ENCODE measurements at regions not wholly inside any gene's neighbourhood (a gene's known extent, or its start where the extent isn't known, plus 50 kb on each side); places are given as distances from the start of the nearest gene placed in this dataset.

GRCh38 chr9:86591472-86591871 lies 237.3 kb upstream of the TUT7 start:
- Histone ChIP-seq H3K36me3 (ENCODE audit: control insufficient read depth, insufficient read depth, low read length) (no peaks in the 10 kb centered on the region), H3K9me3 (ENCODE audit: control insufficient read depth, insufficient read depth, low read depth, low read length) (no peaks in the 10 kb centered on the region), H3K4me1 (ENCODE audit: control insufficient read depth, insufficient read depth, low read length) (no peaks in the 10 kb centered on the region), H3K9ac (ENCODE audit: low read length) (no peak overlapping the region), H3K4me3 (ENCODE audit: low read depth, low read length) (no peak overlapping the region), H3K27ac (ENCODE audit: low read depth, low read length) (no peak overlapping the region), H3K27me3 (ENCODE audit: control insufficient read depth, insufficient read depth, low read length) (no peaks in the 10 kb centered on the region)

GRCh38 chr9:86589730-86590129 lies 235.5 kb upstream of the TUT7 start:
- H3K9ac ChIP-seq (ENCODE audit: low read length): no peak overlapping the region
- no peak overlapping the region for H3K27ac ChIP-seq (ENCODE audit: low read depth, low read length)
- no peaks in the 10 kb centered on the region for H3K27me3 ChIP-seq (ENCODE audit: control insufficient read depth, insufficient read depth, low read length)
- no peaks in the 10 kb centered on the region for H3K9me3 ChIP-seq (ENCODE audit: control insufficient read depth, insufficient read depth, low read depth, low read length)
- no peak overlapping the region for H3K4me3 ChIP-seq (ENCODE audit: low read depth, low read length)
- H3K36me3 ChIP-seq (ENCODE audit: control insufficient read depth, insufficient read depth, low read length): no peaks in the 10 kb centered on the region
- no peaks in the 10 kb centered on the region; the same call in 1 of the 2 replicates for H3K4me1 ChIP-seq (ENCODE audit: control insufficient read depth, insufficient read depth, low read length)

GRCh38 chr9:86589273-86589672 lies 235.1 kb upstream of the TUT7 start:
- Histone ChIP-seq H3K27ac (ENCODE audit: low read depth, low read length) (no peak overlapping the region), H3K9me3 (ENCODE audit: control insufficient read depth, insufficient read depth, low read depth, low read length) (no peaks in the 10 kb centered on the region), H3K4me3 (ENCODE audit: low read depth, low read length) (no peak overlapping the region), H3K27me3 (ENCODE audit: control insufficient read depth, insufficient read depth, low read length) (no peaks in the 10 kb centered on the region), H3K9ac (ENCODE audit: low read length) (no peak overlapping the region), H3K4me1 (ENCODE audit: control insufficient read depth, insufficient read depth, low read length) (no peaks in the 10 kb centered on the region; the same call in 1 of the 2 replicates), H3K36me3 (ENCODE audit: control insufficient read depth, insufficient read depth, low read length) (no peaks in the 10 kb centered on the region)

- Histone ChIP-seq H3K4me3 (ENCODE audit: low read depth, low read length) (no peak overlapping the region), H3K36me3 (ENCODE audit: control insufficient read depth, insufficient read depth, low read length) (no peaks in the 10 kb centered on the region), H3K4me1 (ENCODE audit: control insufficient read depth, insufficient read depth, low read length) (no peaks in the 10 kb centered on the region; the same call in 1 of the 2 replicates), H3K9me3 (ENCODE audit: control insufficient read depth, insufficient read depth, low read depth, low read length) (no peaks in the 10 kb centered on the region), H3K9ac (ENCODE audit: low read length) (no peak overlapping the region), H3K27me3 (ENCODE audit: control insufficient read depth, insufficient read depth, low read length) (no peaks in the 10 kb centered on the region), H3K27ac (ENCODE audit: low read depth, low read length) (no peak overlapping the region)
These were observed 231.9 kb upstream of the TUT7 start for GRCh38 chr9:86586144-86586494.

GRCh38 chr9:86585422-86586143 lies 231.4 kb upstream of the TUT7 start:
- H3K4me3 ChIP-seq (ENCODE audit: low read depth, low read length): no peak overlapping the region
- no peaks in the 10 kb centered on the region for H3K36me3 ChIP-seq (ENCODE audit: control insufficient read depth, insufficient read depth, low read length)
- no peaks in the 10 kb centered on the region; the same call in 1 of the 2 replicates for H3K4me1 ChIP-seq (ENCODE audit: control insufficient read depth, insufficient read depth, low read length)
- no peaks in the 10 kb centered on the region for H3K27me3 ChIP-seq (ENCODE audit: control insufficient read depth, insufficient read depth, low read length)
- no peaks in the 10 kb centered on the region for H3K9me3 ChIP-seq (ENCODE audit: control insufficient read depth, insufficient read depth, low read depth, low read length)
- H3K9ac ChIP-seq (ENCODE audit: low read length): no peak overlapping the region
- H3K27ac ChIP-seq (ENCODE audit: low read depth, low read length): no peak overlapping the region

GRCh38 chr9:86580688-86581087 lies 226.5 kb upstream of the TUT7 start:
- Histone ChIP-seq H3K9ac (ENCODE audit: low read length) (no peak overlapping the region), H3K36me3 (ENCODE audit: control insufficient read depth, insufficient read depth, low read length) (no peaks in the 10 kb centered on the region), H3K27me3 (ENCODE audit: control insufficient read depth, insufficient read depth, low read length) (no peaks in the 10 kb centered on the region), H3K27ac (ENCODE audit: low read depth, low read length) (no peak overlapping the region), H3K4me3 (ENCODE audit: low read depth, low read length) (no peak overlapping the region), H3K9me3 (ENCODE audit: control insufficient read depth, insufficient read depth, low read depth, low read length) (no peaks in the 10 kb centered on the region), H3K4me1 (ENCODE audit: control insufficient read depth, insufficient read depth, low read length) (peaks cover 7% of the 10 kb centered on the region)

- no peak overlapping the region for H3K4me3 ChIP-seq (ENCODE audit: low read depth, low read length)
- no peaks in the 10 kb centered on the region for H3K36me3 ChIP-seq (ENCODE audit: control insufficient read depth, insufficient read depth, low read length)
- H3K9ac ChIP-seq (ENCODE audit: low read length): no peak overlapping the region
- no peaks in the 10 kb centered on the region for H3K27me3 ChIP-seq (ENCODE audit: control insufficient read depth, insufficient read depth, low read length)
- H3K27ac ChIP-seq (ENCODE audit: low read depth, low read length): no peak overlapping the region
- H3K4me1 ChIP-seq (ENCODE audit: control insufficient read depth, insufficient read depth, low read length): peaks cover 7% of the 10 kb centered on the region
- H3K9me3 ChIP-seq (ENCODE audit: control insufficient read depth, insufficient read depth, low read depth, low read length): no peaks in the 10 kb centered on the region
These were observed 224.5 kb upstream of the TUT7 start for GRCh38 chr9:86578722-86579121.

- no peaks in the 10 kb centered on the region for H3K27me3 ChIP-seq (ENCODE audit: control insufficient read depth, insufficient read depth, low read length)
- no peak overlapping the region for H3K27ac ChIP-seq (ENCODE audit: low read depth, low read length)
- no peak overlapping the region for H3K4me3 ChIP-seq (ENCODE audit: low read depth, low read length)
- H3K9me3 ChIP-seq (ENCODE audit: control insufficient read depth, insufficient read depth, low read depth, low read length): no peaks in the 10 kb centered on the region
- H3K4me1 ChIP-seq (ENCODE audit: control insufficient read depth, insufficient read depth, low read length): peaks cover 7% of the 10 kb centered on the region
- no peak overlapping the region for H3K9ac ChIP-seq (ENCODE audit: low read length)
- no peaks in the 10 kb centered on the region for H3K36me3 ChIP-seq (ENCODE audit: control insufficient read depth, insufficient read depth, low read length)
These were observed 223.5 kb upstream of the TUT7 start for GRCh38 chr9:86577420-86578333.

- Histone ChIP-seq H3K9me3 (ENCODE audit: control insufficient read depth, insufficient read depth, low read depth, low read length) (no peaks in the 10 kb centered on the region), H3K4me1 (ENCODE audit: control insufficient read depth, insufficient read depth, low read length) (peaks cover 7% of the 10 kb centered on the region), H3K27ac (ENCODE audit: low read depth, low read length) (no peak overlapping the region), H3K27me3 (ENCODE audit: control insufficient read depth, insufficient read depth, low read length) (no peaks in the 10 kb centered on the region), H3K36me3 (ENCODE audit: control insufficient read depth, insufficient read depth, low read length) (no peaks in the 10 kb centered on the region), H3K9ac (ENCODE audit: low read length) (no peak overlapping the region), H3K4me3 (ENCODE audit: low read depth, low read length) (no peak overlapping the region)
These were observed 221.8 kb upstream of the TUT7 start for GRCh38 chr9:86575825-86576525.

GRCh38 chr9:86575137-86575536 lies 220.9 kb upstream of the TUT7 start:
- no peak overlapping the region for H3K27ac ChIP-seq (ENCODE audit: low read depth, low read length)
- peaks cover 7% of the 10 kb centered on the region for H3K4me1 ChIP-seq (ENCODE audit: control insufficient read depth, insufficient read depth, low read length)
- no peaks in the 10 kb centered on the region for H3K9me3 ChIP-seq (ENCODE audit: control insufficient read depth, insufficient read depth, low read depth, low read length)
- H3K9ac ChIP-seq (ENCODE audit: low read length): no peak overlapping the region
- H3K4me3 ChIP-seq (ENCODE audit: low read depth, low read length): no peak overlapping the region
- H3K36me3 ChIP-seq (ENCODE audit: control insufficient read depth, insufficient read depth, low read length): no peaks in the 10 kb centered on the region
- H3K27me3 ChIP-seq (ENCODE audit: control insufficient read depth, insufficient read depth, low read length): no peaks in the 10 kb centered on the region

GRCh38 chr9:86573886-86574285 lies 219.7 kb upstream of the TUT7 start:
- peaks cover 5% of the 10 kb centered on the region for H3K9me3 ChIP-seq (ENCODE audit: control insufficient read depth, insufficient read depth, low read depth, low read length)
- H3K27me3 ChIP-seq (ENCODE audit: control insufficient read depth, insufficient read depth, low read length): no peaks in the 10 kb centered on the region
- H3K27ac ChIP-seq (ENCODE audit: low read depth, low read length): no peak overlapping the region
- H3K36me3 ChIP-seq (ENCODE audit: control insufficient read depth, insufficient read depth, low read length): no peaks in the 10 kb centered on the region
- peaks cover 7% of the 10 kb centered on the region for H3K4me1 ChIP-seq (ENCODE audit: control insufficient read depth, insufficient read depth, low read length)
- no peak overlapping the region for H3K4me3 ChIP-seq (ENCODE audit: low read depth, low read length)
- no peak overlapping the region for H3K9ac ChIP-seq (ENCODE audit: low read length)
